GM19193 (cell line): ENCODE measurements at regions not wholly inside any gene's neighbourhood (a gene's known extent, or its start where the extent isn't known, plus 50 kb on each side); places are given as distances from the start of the nearest gene placed in this dataset.

Experiments
- POLR2A ChIP-seq: IDR thresholded peaks from 4 replicates; pipeline ENCODE4 v1.6.1; 2011; ENCODE audit not compliant: insufficient read depth, insufficient read length; ENCODE audit errors: extremely low read depth

DNA sequence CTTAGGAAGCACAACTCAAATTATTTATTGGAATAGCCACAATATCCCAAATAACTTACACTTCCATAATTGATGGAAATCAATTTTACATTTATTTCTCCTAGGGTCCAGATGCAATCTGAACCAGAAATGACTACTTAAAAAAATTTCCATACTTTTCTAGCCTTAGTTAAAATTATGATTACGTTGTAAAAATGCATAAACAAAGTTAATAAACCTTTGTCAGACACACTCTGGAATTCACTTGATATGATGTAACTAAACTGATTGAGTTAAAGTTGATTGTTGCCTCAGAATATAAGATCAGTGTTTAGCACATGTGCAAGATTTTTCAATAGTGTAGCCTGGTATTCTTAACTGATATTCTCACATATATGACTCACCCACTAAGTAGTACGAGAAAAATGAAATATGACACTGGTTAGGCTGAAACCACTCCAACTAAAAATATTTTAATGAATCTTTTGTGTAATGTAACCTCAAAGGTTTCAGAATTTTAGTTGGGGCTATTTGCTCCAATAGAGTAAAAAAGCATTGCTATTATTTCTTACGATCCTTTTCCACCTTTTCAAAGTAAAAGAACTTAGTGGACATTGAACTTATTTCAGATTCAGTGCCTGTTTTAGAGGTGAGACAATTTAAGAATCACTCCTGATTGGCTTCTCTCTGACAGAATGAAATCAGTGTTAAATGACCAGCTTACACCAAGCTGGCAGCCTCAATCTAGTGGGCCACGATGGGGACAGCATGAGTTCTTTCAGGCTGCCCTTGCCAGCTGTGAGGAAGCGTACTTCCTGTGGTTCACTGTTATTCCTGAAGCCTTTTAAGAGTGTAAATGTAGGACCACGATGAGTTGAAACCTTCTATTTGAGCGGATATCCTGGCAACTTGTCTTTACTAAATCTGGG, 277.2 kb upstream of the CDH9 start:
- TF ChIP-seq POLR2A = no peak

DNA sequence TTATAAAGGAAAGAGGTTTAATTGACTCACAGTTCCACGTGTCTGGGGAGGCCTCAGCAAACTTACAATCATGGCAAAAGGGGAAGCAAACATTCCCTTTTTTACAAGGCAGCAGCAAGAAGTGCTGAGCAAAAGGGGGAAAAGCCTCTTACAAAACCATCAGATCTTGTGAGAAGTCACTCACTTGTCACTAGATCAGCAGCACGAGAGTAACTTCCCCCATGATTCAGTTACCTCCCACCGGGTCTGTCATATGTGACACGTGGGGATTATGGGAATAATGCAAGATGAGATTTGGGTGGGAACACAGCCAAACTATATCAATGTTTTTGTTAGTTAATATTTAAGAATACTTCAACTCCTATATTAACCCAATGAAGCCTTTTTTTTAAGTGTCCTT, 275.2 kb upstream of the CDH9 start:
- no peak for TF ChIP-seq POLR2A

DNA sequence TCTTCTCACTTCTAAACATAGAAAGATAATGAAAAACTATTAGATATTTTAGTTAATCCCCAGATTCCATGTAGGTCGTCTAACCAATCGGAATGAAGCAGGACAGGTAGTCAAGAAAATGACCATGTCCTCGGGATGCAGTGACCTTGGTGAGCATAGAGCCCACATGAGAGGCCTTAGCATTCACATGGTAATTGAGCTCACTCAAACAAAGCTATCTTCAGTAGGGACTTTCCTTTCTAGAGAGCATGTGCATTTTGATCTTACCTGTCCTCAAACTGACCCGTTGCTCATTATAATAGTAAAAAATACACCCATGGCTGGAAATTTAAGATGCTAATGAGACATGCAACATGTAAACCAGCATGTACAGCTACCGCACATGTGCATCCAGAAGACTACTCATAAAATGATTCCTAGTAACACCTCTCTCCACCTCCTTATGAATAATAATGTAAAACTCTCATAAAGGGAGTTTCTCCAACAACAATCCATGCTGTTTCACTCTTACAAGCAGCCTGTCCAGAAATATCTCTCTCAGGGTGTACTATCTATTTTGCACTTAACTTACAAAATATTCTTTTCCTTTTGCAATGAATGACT, 274.0 kb upstream of the CDH9 start:
- no peak for TF ChIP-seq POLR2A

DNA sequence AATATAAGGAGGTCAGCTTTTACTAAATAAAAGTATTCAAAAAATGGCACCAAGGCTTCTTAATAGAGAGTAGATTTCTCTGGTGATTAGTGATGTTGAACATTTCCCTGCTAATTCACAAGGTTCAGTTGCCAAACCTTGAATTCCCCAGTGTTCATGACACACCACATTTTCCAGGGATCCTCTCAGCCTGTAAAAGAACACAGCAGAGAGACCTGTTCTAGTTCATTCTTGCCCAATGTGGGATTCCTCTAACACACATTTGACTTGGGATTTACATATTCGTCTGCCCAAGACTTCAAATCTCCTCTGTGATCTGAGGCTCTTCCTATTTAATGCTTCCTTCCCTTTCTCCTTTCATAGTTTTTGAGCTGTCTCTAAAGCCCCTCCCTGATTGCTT, 273.2 kb upstream of the CDH9 start:
- TF ChIP-seq POLR2A = no peak

DNA sequence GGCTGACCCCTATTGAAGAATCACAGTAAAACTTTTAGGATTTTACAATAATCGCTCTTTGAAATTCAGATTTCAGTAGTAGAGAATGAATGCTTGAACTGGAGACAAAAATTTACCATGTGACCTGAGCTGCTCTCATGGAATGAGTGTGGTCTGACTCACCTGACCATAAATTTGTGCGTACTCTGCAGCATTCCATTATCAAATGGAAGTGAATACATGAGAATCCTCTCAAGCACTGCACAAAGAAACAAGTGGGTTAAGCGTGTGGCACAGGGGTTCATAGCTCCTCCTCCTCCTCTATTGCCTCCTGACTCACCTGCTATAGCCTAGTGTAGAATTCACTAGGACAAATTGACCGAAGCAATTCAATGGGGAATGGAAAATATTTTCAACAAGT, 269.8 kb upstream of the CDH9 start:
- TF ChIP-seq POLR2A = no peak

DNA sequence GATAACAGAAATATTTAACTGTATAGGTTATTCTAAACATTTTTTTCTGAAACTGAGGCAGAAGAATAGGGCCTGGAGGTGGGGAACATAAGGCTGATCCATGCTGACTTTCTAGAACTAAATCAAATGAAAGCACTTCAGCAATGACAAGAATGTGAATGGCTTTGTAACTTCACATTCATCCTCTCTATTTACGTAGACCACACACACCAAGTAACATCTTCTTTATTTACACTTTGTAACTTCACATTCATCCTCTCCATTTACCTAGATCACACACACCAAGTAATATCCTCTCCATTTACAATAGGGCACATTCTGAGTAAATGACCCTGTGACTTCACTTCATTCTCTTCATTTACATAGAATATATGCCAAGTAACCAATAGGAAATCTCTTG, 251.8 kb upstream of the CDH9 start:
- no peak for TF ChIP-seq POLR2A

DNA sequence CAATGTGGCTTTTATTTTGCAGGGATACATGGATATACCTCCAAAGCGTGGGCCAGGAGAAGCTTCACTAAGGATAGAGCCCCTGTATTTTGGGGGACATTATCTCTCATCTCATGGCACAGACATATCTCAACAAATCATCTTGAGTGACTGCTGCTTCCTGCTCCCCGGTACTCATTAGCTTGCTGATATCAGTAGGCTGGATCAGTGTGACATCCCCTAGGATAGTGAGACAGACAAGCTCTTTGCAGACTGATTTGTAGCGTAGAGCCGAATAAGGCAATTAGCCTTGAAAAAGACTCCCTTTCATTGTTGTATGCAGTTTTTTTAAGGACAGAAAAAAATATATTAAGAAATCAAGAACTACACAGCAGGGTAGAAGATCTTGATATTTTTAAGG, 237.7 kb upstream of the CDH9 start:
- TF ChIP-seq POLR2A = no peak

DNA sequence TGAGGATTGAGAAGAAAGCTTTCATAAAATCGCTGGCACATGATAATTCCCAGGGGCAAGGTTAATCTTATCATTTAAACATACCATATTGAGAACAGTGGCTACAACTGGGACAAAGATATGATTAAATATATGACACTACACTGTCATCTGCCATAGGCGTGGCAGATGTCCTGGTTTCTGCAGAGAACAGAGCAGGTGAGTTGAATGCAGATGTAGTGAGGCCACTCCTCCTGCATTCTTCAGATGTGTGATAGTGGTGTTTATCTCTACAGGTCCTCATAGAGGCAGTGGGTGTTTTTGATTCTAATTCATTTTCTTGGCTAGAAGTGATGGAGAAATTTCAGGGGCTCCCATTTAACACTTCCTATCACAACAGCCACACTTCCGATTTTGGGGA, 237.0 kb upstream of the CDH9 start:
- TF ChIP-seq POLR2A = no peak

DNA sequence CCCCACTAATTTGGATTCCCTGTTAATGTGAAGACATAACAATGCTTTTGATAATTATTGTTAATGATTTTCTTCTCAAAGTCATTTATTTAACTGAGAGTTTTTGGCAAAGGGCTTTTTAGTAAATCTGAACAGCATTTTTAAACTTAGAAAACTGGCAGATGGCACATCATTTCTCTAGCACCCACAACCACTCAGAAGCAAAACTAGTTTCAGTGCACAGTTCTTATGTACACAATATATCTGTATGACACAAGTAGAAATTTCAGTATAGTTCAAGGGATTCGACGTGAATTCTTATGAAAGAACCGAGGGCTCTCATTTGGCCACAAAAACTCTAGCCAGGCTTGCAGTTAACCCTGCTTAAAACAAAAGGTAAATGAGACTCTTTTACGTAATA, 231.4 kb upstream of the CDH9 start:
- TF ChIP-seq POLR2A = no peak

DNA sequence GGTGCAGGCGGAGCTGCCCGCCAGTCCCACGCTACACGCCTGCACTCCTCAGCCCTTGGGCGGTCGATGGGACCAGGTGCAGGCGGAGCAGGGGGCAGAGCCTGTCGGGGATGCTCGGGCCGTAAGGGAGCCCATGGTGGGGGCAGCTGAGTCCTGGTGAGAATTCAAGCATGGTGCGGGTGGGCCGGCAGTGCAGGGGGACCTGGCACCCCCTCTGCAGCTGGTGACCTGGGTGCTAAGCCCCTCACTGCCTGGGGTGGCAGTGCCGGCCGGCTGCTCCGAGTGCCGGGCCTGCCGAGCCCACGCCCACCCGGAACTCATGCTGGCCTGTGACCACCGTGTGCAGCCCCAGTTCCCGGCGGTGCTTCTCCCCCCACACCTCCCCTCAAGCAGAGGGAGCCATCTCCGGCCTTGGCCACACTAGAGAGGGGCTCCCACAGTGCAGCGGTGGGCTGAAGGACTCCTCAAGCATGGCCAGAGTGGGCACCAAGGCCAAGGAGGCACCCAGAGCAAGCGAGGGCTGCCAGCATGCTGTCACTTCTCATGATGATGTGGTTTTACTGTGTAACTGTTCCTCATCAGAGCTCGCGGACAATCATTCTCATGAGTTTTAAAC, 228.9 kb upstream of the CDH9 start:
- TF ChIP-seq POLR2A = no peak

DNA sequence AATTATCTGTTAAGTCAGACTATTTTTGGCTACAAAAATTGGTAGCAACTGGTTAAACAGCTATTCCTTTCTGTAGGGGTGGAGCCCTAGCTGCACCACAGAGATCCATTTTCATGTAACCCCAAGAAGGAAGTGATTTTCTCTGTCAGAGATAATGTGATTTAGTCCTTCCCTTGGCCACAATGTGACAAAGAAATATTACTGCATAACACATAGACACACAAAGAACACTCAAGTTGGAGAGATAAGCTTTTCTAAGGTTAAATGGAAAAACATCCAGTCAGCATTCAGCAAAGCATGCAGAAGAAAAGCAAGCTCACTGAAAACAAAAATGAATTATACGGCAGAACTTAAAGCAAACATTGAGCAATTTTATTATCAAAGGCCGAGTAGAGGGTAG, 227.8 kb upstream of the CDH9 start:
- TF ChIP-seq POLR2A = no peak

DNA sequence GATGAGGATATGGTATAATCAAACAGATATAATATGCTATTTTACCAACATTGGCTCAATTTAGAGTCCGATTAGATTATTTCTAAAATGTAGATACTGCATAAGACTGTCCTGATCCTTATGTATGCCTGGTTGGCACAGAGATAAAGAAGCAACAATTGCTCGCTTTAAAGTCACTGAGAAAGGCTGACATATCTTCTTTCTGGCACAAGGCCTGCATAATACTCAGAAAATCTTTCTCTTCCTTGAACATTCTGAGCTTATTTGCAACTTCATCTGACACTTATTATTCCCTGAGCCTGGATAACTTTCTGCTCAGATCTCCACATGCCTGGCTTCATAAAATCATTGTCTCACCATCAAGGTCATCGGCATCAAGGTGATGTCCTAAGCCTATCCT, 219.3 kb upstream of the CDH9 start:
- no peak for TF ChIP-seq POLR2A

DNA sequence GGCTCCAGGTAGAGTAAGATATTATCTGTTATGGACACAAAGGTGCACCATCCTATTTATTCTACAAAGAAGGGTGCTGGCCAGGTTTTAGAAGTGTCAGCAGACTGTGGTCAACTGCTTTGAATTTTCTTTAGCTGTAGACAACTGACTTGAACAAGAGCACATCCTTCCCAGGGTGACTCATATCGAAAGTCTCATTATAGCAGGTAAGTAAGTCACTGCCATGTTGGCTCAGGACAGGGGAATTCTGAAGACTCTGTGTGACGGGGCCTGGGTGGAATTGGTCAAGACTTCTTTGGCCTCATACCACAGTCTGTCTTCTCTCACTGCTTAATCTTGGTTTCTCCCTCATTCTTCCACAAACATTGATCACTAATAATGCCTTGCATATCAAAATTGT, 214.5 kb upstream of the CDH9 start:
- no peak for TF ChIP-seq POLR2A

DNA sequence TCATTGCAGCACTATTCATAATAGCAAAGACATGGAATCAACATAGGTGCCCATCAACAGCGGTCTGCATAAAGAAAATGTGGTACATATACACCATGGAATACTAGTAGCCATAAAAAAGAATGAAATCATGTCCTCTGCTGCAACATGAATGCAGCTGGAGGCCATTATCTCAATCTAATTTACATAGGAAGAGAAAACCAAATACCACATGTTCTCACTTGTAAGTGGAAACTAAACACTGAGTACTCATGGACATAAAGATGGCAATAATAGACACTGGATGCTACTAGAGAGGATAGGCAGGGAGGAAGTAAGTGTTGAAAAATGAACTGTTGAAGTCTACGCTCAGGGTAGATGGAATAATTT, 203.9 kb upstream of the CDH9 start:
- TF ChIP-seq POLR2A = no peak

DNA sequence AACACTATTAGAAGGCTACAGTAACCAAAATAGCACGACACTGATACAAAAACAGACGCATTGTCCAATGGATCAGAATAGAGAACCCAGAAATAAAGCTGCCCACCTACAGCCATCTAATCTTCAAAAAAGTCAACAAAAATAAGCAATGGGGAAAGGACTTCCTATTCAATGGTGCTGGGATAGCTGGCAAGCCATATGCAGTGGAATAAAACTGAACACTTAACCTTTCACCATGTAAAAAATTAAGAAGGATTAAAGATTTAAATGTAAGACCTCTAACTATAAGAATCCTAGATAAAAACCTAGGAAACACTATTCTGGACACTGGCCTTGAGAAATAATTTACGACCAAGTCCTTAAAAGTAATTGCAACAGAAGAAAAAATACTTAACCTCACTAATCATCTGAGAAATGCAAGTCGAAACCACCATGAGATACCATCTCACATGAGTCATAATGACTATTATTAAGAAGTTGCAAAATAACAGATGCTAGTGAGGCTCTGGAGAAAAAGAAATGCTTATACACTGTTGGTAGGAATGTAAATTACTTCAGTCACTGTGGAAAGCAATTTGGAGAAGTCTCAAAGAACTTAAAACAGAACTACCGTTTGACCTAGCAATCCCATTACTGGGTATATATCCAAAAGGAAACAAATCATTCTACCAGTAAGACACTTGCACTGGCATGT, 203.3 kb upstream of the CDH9 start:
- TF ChIP-seq POLR2A = no peak
